ENCODE measurements at regions not wholly inside any gene's neighbourhood (a gene's known extent, or its start where the extent isn't known, plus 50 kb on each side); places are given as distances from the start of the nearest gene placed in this dataset.
A peak's percentile ranks its signal among the peaks of the same experiment; 100 is the strongest.

GRCh38 chr3:168736202-168736601 lies 640.5 kb upstream of the GOLIM4 start:
- DNase-seq (ENCODE audit: low spot score) = no peak
- Histone ChIP-seq H4K20me1 (ENCODE audit: insufficient read depth, poor library complexity, severe bottlenecking) (no peaks in the 10 kb centered on the region), H3K9me2 (replicated peaks; ENCODE audit: insufficient read depth) (no peaks in the 10 kb centered on the region), H2AFZ (no peak overlapping the region), H3K36me3 (replicated peaks; ENCODE audit: insufficient read depth, low read depth) (no peaks in the 10 kb centered on the region), H3K9me3 (ENCODE audit: low read depth) (no peaks in the 10 kb centered on the region), H3K4me3 (no peak overlapping the region), H3K79me2 (no peaks in the 10 kb centered on the region), H3K4me2 (peak overlapping the region; percentile 38), H3K27me3 (no peaks in the 10 kb centered on the region), H3K4me1 (ENCODE audit: insufficient read depth) (no peaks in the 10 kb centered on the region), H3K27ac (no peak overlapping the region)
- 21% methylated on average over 2 of the region's 2 CpGs for WGBS (ENCODE audit: low lambda C conversion rate, missing lambda C conversion rate)
- TF ChIP-seq CTCF (IDR thresholded peaks at IDR 0.05; ENCODE audit: poor library complexity) (no peak), EZH2 (IDR thresholded peaks at IDR 0.05; ENCODE audit: borderline replicate concordance) (no peak), EZH2phosphoT487 (IDR thresholded peaks at IDR 0.05; ENCODE audit: low read depth, severe bottlenecking, unreplicated experiment) (no peak)

GRCh38 chr3:168730073-168730472 lies 634.3 kb upstream of the GOLIM4 start:
- Histone ChIP-seq H3K4me1 (ENCODE audit: insufficient read depth) (no peaks in the 10 kb centered on the region), H3K9me2 (replicated peaks; ENCODE audit: insufficient read depth) (no peaks in the 10 kb centered on the region)
- no peak for DNase-seq (ENCODE audit: low spot score)

GRCh38 chr3:168722091-168722490 lies 626.4 kb upstream of the GOLIM4 start:
- Histone ChIP-seq H3K9me3 (ENCODE audit: low read depth) (no peaks in the 10 kb centered on the region), H3K27me3 (no peaks in the 10 kb centered on the region), H3K9me2 (replicated peaks; ENCODE audit: insufficient read depth) (no peaks in the 10 kb centered on the region), H3K79me2 (no peaks in the 10 kb centered on the region), H3K4me3 (no peak overlapping the region), H3K4me1 (ENCODE audit: insufficient read depth) (no peaks in the 10 kb centered on the region), H3K4me2 (no peak overlapping the region), H3K36me3 (replicated peaks; ENCODE audit: insufficient read depth, low read depth) (no peaks in the 10 kb centered on the region), H2AFZ (no peak overlapping the region), H3K27ac (no peak overlapping the region), H4K20me1 (ENCODE audit: insufficient read depth, poor library complexity, severe bottlenecking) (no peaks in the 10 kb centered on the region)
- no peak for TF ChIP-seq EZH2phosphoT487 (IDR thresholded peaks at IDR 0.05; ENCODE audit: low read depth, severe bottlenecking, unreplicated experiment)
- no peak for TF ChIP-seq CTCF (IDR thresholded peaks at IDR 0.05; ENCODE audit: poor library complexity)
- no peak for TF ChIP-seq EZH2 (IDR thresholded peaks at IDR 0.05; ENCODE audit: borderline replicate concordance)
- no peak for DNase-seq (ENCODE audit: low spot score)

More at GRCh38 chr3:168730073-168730472, 634.3 kb upstream of the GOLIM4 start:
- Histone ChIP-seq H3K4me3 (no peak overlapping the region), H3K79me2 (no peaks in the 10 kb centered on the region), H4K20me1 (ENCODE audit: insufficient read depth, poor library complexity, severe bottlenecking) (no peaks in the 10 kb centered on the region), H3K27me3 (no peaks in the 10 kb centered on the region), H3K27ac (no peak overlapping the region), H3K4me2 (no peak overlapping the region), H2AFZ (no peak overlapping the region), H3K36me3 (replicated peaks; ENCODE audit: insufficient read depth, low read depth) (no peaks in the 10 kb centered on the region), H3K9me3 (ENCODE audit: low read depth) (no peaks in the 10 kb centered on the region)
- 81% methylated on average over 3 of the region's 3 CpGs for WGBS (ENCODE audit: low lambda C conversion rate, missing lambda C conversion rate)
- TF ChIP-seq EZH2phosphoT487 (IDR thresholded peaks at IDR 0.05; ENCODE audit: low read depth, severe bottlenecking, unreplicated experiment) (no peak), CTCF (IDR thresholded peaks at IDR 0.05; ENCODE audit: poor library complexity) (no peak), EZH2 (IDR thresholded peaks at IDR 0.05; ENCODE audit: borderline replicate concordance) (no peak)
